NB4 (cell line): ENCODE measurements at regions not wholly inside any gene's neighbourhood (a gene's known extent, or its start where the extent isn't known, plus 50 kb on each side); places are given as distances from the start of the nearest gene placed in this dataset.

Experiments used
- DNase-seq: peaks from one replicate; pipeline ENCODE4 v3.0.0; 2010; ENCODE audit warnings: low read depth
- H3K4me3 ChIP-seq: one replicate; pipeline ENCODE4 v1.5.1; 2011; ENCODE audit warnings: mild to moderate bottlenecking, low read depth, low read length, moderate library complexity
- CTCF ChIP-seq: IDR thresholded peaks from one replicate; pipeline ENCODE4 v1.5.1; 2012; ENCODE audit warnings: low read depth, low read length
- MAX ChIP-seq: IDR thresholded peaks from 2 replicates; pipeline ENCODE4 v1.6.1; 2011; ENCODE audit warnings: low read depth, low read length
- MYC ChIP-seq: IDR thresholded peaks from 2 replicates; pipeline ENCODE4 v1.6.1; 2011; ENCODE audit warnings: low read depth, low read length
- POLR2A ChIP-seq: IDR thresholded peaks from 2 replicates; pipeline ENCODE4 v1.6.1; 2011; ENCODE audit warnings: mild to moderate bottlenecking; ENCODE audit not compliant: insufficient read length; ENCODE audit errors: extremely low read depth

- no peak for DNase-seq
Measured at GRCh38 chr9:3664044-3664443, 138.2 kb upstream of the RFX3 start.

GRCh38 chr9:3662671-3663070 is 136.9 kb upstream of the RFX3 start:
- TF ChIP-seq MYC (no peak), MAX (no peak), POLR2A (no peak), CTCF (no peak)
- no peak overlapping the region for H3K4me3 ChIP-seq
- DNase-seq = no peak

More at GRCh38 chr9:3664044-3664443, 138.2 kb upstream of the RFX3 start:
- H3K4me3 ChIP-seq = no peak overlapping the region
- TF ChIP-seq POLR2A (no peak), MAX (no peak), CTCF (no peak), MYC (no peak)

- no peak overlapping the region for H3K4me3 ChIP-seq
- no peak for DNase-seq
- TF ChIP-seq POLR2A = no peak
- no peak for TF ChIP-seq CTCF
- TF ChIP-seq MYC = no peak
- no peak for TF ChIP-seq MAX
Measured at GRCh38 chr9:3660936-3661335, 135.1 kb upstream of the RFX3 start.

- no peak overlapping the region for H3K4me3 ChIP-seq
- no peak for TF ChIP-seq POLR2A
- TF ChIP-seq MYC = no peak
- TF ChIP-seq MAX = no peak
- no peak for TF ChIP-seq CTCF
Measured at GRCh38 chr9:3659647-3660046, 133.8 kb upstream of the RFX3 start.

GRCh38 chr9:3658964-3659363 is 133.2 kb upstream of the RFX3 start:
- TF ChIP-seq CTCF (no peak), MYC (no peak), POLR2A (no peak)
- no peak for DNase-seq
- no peak overlapping the region for H3K4me3 ChIP-seq

More at GRCh38 chr9:3659647-3660046, 133.8 kb upstream of the RFX3 start:
- no peak for DNase-seq

- TF ChIP-seq CTCF = no peak
- no peak for TF ChIP-seq MAX
- no peak for TF ChIP-seq POLR2A
- no peak for TF ChIP-seq MYC
- no peak for DNase-seq
- no peak overlapping the region for H3K4me3 ChIP-seq
Measured at GRCh38 chr9:3656224-3656623, 130.4 kb upstream of the RFX3 start.
